ENCODE measurements at regions not wholly inside any gene's neighbourhood (a gene's known extent, or its start where the extent isn't known, plus 50 kb on each side); places are given as distances from the start of the nearest gene placed in this dataset.

DNA sequence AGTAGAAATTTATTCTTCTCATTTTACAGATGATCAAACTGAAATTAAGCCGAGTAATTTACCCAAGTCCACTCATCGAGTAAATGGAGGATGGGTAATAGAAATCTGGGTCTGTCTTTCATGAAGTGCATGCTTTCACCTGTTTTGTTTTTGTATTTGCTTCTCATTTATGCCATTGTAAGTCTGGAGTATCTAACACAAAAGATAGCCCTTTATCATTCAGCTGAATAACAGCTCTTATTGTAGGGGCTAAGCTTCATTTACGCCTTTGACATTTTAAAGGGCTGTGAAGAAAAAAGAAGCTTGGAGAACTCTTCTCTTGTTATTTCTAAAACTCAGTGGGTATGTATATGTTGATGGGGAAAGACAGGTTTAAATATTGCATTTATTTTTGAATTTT lies 1196.2 kb upstream of the TENM4 start:
- H3K9ac ChIP-seq (ENCODE audit: low read length), result no peak overlapping the region
- H3K27me3 ChIP-seq (ENCODE audit: low read length), result no peaks in the 10 kb centered on the region
- no peaks in the 10 kb centered on the region for H3F3A ChIP-seq (ENCODE audit: low read length, unreplicated experiment)
- no TSS peak for BruUV-seq (replicated peaks)
- ChIA-PET CTCF (no interaction called here), POLR2A (ENCODE audit: unreplicated experiment) (no interaction called here)
- ATAC-seq (no peak), DNase-seq (no peak)
- H3K9me3 ChIP-seq (ENCODE audit: low read length), result no peaks in the 10 kb centered on the region
- H2AFZ ChIP-seq (ENCODE audit: low read length), result no peak overlapping the region
- H3K9me2 ChIP-seq (replicated peaks; ENCODE audit: low read length), result no peaks in the 10 kb centered on the region
- no peaks in the 10 kb centered on the region for H3K36me3 ChIP-seq (ENCODE audit: low read depth, low read length)
- intact Hi-C loops (cut with micrococcal nuclease), result no loop called here
- no peak overlapping the region for H3K27ac ChIP-seq (ENCODE audit: low read length)
- no peak overlapping the region for H3K4me2 ChIP-seq (ENCODE audit: low read length)
- H3K4me3 ChIP-seq (ENCODE audit: low read length), result no peak overlapping the region
- TF ChIP-seq, protein P1, sequence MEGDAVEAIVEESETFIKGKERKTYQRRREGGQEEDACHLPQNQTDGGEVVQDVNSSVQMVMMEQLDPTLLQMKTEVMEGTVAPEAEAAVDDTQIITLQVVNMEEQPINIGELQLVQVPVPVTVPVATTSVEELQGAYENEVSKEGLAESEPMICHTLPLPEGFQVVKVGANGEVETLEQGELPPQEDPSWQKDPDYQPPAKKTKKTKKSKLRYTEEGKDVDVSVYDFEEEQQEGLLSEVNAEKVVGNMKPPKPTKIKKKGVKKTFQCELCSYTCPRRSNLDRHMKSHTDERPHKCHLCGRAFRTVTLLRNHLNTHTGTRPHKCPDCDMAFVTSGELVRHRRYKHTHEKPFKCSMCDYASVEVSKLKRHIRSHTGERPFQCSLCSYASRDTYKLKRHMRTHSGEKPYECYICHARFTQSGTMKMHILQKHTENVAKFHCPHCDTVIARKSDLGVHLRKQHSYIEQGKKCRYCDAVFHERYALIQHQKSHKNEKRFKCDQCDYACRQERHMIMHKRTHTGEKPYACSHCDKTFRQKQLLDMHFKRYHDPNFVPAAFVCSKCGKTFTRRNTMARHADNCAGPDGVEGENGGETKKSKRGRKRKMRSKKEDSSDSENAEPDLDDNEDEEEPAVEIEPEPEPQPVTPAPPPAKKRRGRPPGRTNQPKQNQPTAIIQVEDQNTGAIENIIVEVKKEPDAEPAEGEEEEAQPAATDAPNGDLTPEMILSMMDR (conservative IDR thresholded peaks at IDR 0.05; ENCODE audit: low read depth, low read length), result no peak
- TF ChIP-seq EZH2phosphoT487 (IDR thresholded peaks at IDR 0.05; ENCODE audit: borderline replicate concordance, low read length), result no peak
- TF ChIP-seq EZH2 (IDR thresholded peaks at IDR 0.05; ENCODE audit: low read length, unreplicated experiment), result no peak
- H3K4me1 ChIP-seq (ENCODE audit: insufficient read depth, low read length), result no peaks in the 10 kb centered on the region
- no peaks in the 10 kb centered on the region for H4K20me1 ChIP-seq (ENCODE audit: low read length)
- no peaks in the 10 kb centered on the region for H3K79me2 ChIP-seq (ENCODE audit: low read length)

DNA sequence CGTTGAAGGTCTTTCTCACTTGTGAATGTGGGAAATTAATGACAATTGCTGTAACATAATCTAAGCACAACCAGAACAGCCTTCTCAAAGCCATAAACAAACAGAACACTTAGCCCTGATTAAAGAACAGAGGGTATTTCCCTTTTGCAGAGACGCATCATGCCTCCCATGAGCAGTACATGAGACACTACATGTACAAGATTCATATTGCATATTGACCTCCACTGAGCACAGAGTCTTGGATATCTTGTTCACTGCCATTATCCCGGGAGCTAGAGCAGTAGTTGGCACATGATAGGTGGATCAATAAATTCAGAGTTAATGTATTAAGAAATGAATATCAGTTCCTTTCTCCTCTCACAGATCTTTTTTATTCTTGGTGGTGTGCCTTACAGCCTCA lies 1194.3 kb upstream of the TENM4 start:
- Histone ChIP-seq H3K27me3 (ENCODE audit: low read length) (no peaks in the 10 kb centered on the region), H3K9me2 (replicated peaks; ENCODE audit: low read length) (no peaks in the 10 kb centered on the region), H2AFZ (ENCODE audit: low read length) (no peak overlapping the region), H3K27ac (ENCODE audit: low read length) (no peak overlapping the region), H3K4me2 (ENCODE audit: low read length) (no peak overlapping the region), H3F3A (ENCODE audit: low read length, unreplicated experiment) (no peaks in the 10 kb centered on the region), H3K36me3 (ENCODE audit: low read depth, low read length) (no peaks in the 10 kb centered on the region), H3K79me2 (ENCODE audit: low read length) (no peaks in the 10 kb centered on the region), H3K4me3 (ENCODE audit: low read length) (no peak overlapping the region), H4K20me1 (ENCODE audit: low read length) (no peaks in the 10 kb centered on the region), H3K9me3 (ENCODE audit: low read length) (no peaks in the 10 kb centered on the region), H3K4me1 (ENCODE audit: insufficient read depth, low read length) (no peaks in the 10 kb centered on the region), H3K9ac (ENCODE audit: low read length) (no peak overlapping the region)
- TF ChIP-seq EZH2phosphoT487 (IDR thresholded peaks at IDR 0.05; ENCODE audit: borderline replicate concordance, low read length) (no peak), EZH2 (IDR thresholded peaks at IDR 0.05; ENCODE audit: low read length, unreplicated experiment) (no peak)
- TF ChIP-seq, protein P1 (conservative IDR thresholded peaks at IDR 0.05; ENCODE audit: low read depth, low read length), result no peak
- intact Hi-C loops (cut with micrococcal nuclease), result no loop called here
- BruUV-seq (replicated peaks), result no TSS peak
- no peak for DNase-seq
- CTCF ChIA-PET, result no interaction called here
- POLR2A ChIA-PET (ENCODE audit: unreplicated experiment), result no interaction called here
- ATAC-seq, result no peak

DNA sequence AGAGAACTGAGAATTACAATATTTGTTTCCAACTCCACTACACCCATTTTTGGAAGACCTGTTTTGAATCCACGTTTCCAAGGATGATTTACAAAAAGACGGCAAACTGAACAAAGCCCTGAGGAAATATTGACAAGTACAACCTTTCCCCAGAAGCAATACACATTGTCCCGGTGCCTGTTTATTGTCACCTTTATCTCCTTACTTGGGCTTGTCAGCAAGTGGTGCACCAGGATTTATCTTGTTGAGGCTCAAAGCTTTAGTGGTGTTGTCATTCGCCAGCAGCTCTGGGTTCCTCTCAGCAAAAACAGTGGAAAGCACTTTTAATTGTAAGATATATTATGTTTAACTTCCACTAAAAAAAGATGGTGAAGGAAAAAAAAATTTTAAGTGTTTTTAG lies 1191.9 kb upstream of the TENM4 start:
- Histone ChIP-seq H3K9me2 (replicated peaks; ENCODE audit: low read length) (no peaks in the 10 kb centered on the region), H3K27me3 (ENCODE audit: low read length) (no peaks in the 10 kb centered on the region), H3K27ac (ENCODE audit: low read length) (no peak overlapping the region), H4K20me1 (ENCODE audit: low read length) (no peaks in the 10 kb centered on the region), H2AFZ (ENCODE audit: low read length) (no peak overlapping the region), H3K9ac (ENCODE audit: low read length) (no peak overlapping the region), H3K4me3 (ENCODE audit: low read length) (no peak overlapping the region), H3K9me3 (ENCODE audit: low read length) (no peaks in the 10 kb centered on the region), H3K79me2 (ENCODE audit: low read length) (no peaks in the 10 kb centered on the region), H3F3A (ENCODE audit: low read length, unreplicated experiment) (no peaks in the 10 kb centered on the region), H3K4me2 (ENCODE audit: low read length) (no peak overlapping the region), H3K4me1 (ENCODE audit: insufficient read depth, low read length) (no peaks in the 10 kb centered on the region), H3K36me3 (ENCODE audit: low read depth, low read length) (no peaks in the 10 kb centered on the region)
- TF ChIP-seq EZH2 (IDR thresholded peaks at IDR 0.05; ENCODE audit: low read length, unreplicated experiment) (no peak), EZH2phosphoT487 (IDR thresholded peaks at IDR 0.05; ENCODE audit: borderline replicate concordance, low read length) (no peak)
- TF ChIP-seq, protein P1 (conservative IDR thresholded peaks at IDR 0.05; ENCODE audit: low read depth, low read length), result no peak
- ATAC-seq, result no peak
- intact Hi-C loops (cut with micrococcal nuclease), result no loop called here
- no TSS peak for BruUV-seq (replicated peaks)
- DNase-seq, result no peak
- ChIA-PET POLR2A (ENCODE audit: unreplicated experiment) (no interaction called here), CTCF (no interaction called here)

All from PC-3 (cell line).